ENCODE measurements at regions not wholly inside any gene's neighbourhood (a gene's known extent, or its start where the extent isn't known, plus 50 kb on each side); places are given as distances from the start of the nearest gene placed in this dataset.
"Not testable (repeated sequence)": the region's sequence is repeated elsewhere in the genome, so short reads cannot be mapped to it uniquely, and the experiment has no call there.

DNA sequence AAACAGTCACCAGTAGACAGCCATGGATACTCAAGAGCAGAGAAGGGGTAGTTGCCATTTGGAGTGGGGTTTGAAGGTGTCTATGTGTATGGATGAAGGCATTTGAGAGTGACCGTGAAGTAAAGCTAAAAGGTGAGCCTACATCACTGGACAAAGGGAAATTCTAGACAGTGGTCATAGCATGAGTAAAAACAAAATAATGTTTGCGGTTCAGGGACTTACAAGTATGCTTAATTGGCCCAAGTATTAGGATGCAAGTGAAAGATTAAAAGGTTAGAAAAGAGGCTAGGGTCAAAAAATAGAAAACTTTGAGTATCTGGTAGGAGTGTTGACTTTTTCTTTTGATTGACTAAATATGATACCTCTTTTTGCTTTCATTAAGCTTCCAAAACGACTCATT lies 238.1 kb upstream of the SLC8A1 start:
- no peak for DNase-seq (ENCODE audit: low read depth in 2 of 2)

DNA sequence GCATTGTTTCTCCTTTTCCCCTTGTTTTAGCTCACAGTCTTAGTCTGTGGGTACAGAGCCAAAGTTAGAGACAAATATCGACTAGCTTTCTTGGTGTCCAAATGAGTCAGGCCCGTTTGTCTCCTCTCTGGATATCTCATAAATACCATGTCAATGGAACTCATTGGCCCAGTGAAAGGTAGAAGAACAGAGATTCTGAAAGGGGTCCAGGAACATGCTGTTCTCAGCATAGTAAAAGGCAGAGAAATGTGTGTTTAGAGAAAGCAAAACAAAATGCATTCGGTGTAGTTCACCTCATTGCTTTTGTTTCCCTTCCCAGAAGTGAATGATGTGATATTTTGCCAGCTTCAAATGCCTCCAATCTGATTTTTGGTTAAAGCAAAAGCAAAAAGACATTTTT lies 238.6 kb upstream of the SLC8A1 start:
- no peak for DNase-seq (ENCODE audit: low read depth in 2 of 2)

- no peak for DNase-seq (ENCODE audit: low read depth in 2 of 2)
Measured at GRCh38 chr2:40700231-40700954, 248.5 kb upstream of the SLC8A1 start.

- DNase-seq (ENCODE audit: low read depth in 2 of 2) = not testable (repeated sequence)
Measured at GRCh38 chr2:40712197-40712894, 260.5 kb upstream of the SLC8A1 start.

DNA sequence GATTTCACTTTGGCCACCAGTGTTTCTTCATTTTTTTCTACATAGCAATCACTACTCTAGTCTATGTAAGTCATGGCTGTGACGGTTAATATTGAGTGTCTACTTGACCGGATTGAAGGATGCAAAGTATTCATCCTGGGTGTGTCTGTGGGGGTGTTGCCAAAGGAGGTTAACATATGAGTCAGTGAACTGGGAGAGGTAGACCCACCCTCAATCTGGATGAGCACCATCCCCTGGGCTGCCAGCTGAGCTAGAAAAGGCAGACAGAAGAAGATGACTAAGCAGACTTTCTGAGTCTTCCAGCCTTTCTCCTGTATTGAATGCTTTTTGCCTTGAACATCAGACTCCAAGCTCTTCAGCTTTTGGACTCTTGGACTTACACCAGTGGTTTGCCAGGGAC lies 265.0 kb upstream of the SLC8A1 start:
- DNase-seq (ENCODE audit: low read depth in 2 of 2) = no peak

GRCh38 chr2:40719414-40719813 lies 267.5 kb upstream of the SLC8A1 start:
- DNase-seq (ENCODE audit: low read depth in 2 of 2) = no peak

DNA sequence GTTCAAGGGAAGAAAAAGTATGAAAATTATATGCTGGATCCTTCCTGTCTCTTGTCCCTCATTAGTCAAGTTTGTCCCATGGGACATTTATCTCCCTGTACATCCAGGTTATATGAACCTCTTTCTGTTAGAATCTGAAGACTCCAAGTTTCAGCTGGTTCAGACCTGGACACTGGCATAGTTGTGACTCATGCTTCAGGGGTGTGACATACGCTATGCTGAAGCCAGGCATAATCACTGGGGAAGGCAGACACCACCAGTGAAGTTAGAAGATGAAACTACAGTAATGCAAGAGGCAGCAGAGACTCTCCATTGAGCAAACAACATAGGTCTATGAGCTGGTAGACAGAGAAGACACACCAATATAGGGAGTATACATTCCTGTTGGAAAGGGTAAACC lies 269.7 kb upstream of the SLC8A1 start:
- DNase-seq (ENCODE audit: low read depth in 2 of 2) = no peak

GRCh38 chr2:40723194-40723593 lies 271.3 kb upstream of the SLC8A1 start:
- DNase-seq (ENCODE audit: low read depth in 2 of 2) = no peak

DNA sequence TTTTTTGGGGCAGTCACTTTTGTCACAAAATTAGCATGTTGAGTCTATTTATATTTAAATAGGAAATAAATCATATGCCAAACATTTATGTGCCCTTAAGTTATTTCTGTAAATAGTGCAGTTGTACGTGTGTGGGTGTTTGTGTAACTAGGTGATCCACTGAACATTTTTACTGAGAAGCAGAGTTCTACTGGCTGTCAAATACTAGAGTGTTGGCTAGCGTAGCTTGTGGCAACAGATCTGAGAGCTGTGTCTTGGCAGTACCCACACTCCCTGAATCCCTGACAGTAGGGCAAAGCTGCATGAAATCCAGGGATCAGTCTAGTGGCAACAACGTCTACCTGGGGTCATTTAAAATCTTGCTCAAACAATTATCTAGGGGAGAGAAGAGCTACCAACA lies 273.1 kb upstream of the SLC8A1 start:
- DNase-seq (ENCODE audit: low read depth in 2 of 2) = no peak

- DNase-seq (ENCODE audit: low read depth in 2 of 2) = no peak
Measured at GRCh38 chr2:40725950-40726349, 274.1 kb upstream of the SLC8A1 start.

GRCh38 chr2:40734797-40735196 lies 282.9 kb upstream of the SLC8A1 start:
- no peak for DNase-seq (ENCODE audit: low read depth in 2 of 2)

DNA sequence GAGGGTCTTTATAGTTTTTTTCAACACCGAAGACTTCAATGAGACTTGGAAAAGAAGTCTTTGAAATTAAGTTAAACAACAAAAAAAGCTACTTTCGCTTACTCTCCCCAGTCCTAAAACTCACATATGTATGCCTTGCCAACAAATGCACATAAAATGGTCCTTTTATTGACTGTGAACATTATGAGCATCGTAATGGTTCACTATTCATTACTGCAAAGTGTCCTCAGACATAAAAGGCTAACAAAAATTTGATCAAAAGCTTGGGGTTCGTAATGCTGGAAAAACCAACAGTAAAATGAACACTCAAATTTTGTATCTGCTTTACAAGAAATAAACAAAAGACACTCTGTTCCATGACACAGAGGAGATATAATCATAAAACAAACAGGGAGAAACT lies 285.3 kb upstream of the SLC8A1 start:
- DNase-seq (ENCODE audit: low read depth in 2 of 2) = no peak

- DNase-seq (ENCODE audit: low read depth in 2 of 2) = no peak
Measured at GRCh38 chr2:40740419-40740818, 288.5 kb upstream of the SLC8A1 start.

DNA sequence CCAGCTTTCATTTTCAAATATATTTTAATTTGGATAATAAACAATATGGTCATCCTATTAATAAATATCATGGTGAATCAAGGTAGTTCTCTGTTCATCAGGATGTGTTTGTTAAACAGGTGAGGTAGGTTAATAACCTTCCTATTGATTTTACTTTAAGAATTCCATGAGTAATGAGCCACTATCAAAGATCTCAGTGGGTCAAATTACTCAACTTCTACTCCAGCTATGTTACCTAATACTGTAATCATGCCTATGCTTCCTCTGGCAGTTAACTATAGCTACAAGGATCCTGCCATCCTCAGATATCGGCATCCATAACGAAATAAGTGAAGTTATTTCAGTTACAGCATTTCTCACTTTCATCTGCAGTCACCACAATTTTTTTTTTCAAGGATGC lies 289.6 kb upstream of the SLC8A1 start:
- no peak for DNase-seq (ENCODE audit: low read depth in 2 of 2)

DNA sequence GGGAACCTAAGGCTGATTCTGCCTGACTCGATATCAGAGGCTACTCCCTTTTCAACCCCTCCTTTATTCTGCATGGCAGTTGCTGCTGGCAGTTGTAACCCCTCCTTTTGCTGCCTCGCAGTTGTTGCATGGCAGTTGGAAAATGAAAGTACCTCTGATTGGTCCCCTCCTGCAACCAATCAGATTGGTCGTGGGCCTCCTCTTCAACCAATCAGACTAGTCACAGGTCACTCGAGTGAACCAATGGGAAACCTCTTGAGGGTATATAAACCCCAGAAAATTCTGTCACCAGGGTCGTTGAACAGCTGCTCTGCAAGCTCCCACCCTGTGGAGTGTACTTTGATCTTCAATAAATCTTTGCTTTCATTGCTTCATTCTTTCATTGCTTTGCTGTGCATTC lies 294.3 kb upstream of the SLC8A1 start:
- no peak for DNase-seq (ENCODE audit: low read depth in 2 of 2)

DNA sequence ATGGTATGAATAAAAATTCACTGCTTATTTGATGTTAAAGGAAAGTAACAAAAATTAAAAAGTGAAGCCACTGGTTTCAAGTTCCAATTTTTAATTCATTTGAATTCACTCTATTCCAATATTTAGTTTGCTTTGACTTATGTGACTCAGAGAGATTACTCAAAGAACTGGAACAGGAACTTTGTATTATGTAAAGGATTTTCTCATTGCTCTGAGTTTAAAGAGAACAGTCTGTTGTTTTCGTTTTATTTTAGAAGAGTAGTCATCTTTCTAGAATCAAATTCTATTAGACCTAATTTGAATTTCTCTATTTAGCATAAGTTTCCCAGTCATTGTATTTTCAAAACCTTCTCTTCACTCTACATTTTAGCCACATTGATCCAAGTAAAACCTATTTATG lies 300.1 kb upstream of the SLC8A1 start:
- DNase-seq (ENCODE audit: low read depth in 2 of 2) = no peak

GRCh38 chr2:40752796-40753195 lies 300.9 kb upstream of the SLC8A1 start:
- DNase-seq (ENCODE audit: low read depth in 2 of 2) = no peak

DNA sequence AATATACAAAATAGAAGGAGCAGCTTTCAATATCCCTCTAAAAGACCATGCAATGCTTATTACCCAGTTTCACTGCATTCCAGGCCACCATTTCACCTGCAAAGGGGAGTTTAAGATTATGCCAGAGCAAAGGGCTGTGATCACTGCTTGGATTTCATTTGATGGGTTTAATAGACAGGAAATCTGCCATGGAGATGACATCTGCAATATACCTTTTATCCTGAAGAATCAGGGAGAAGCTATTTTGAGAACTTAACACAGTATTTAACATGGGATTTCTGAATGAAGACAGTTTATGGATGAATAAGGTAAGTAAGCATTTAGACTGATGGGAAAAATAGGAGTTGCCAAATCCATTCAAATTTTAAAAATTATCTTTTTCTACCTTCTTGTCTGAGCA lies 303.0 kb upstream of the SLC8A1 start:
- no peak for DNase-seq (ENCODE audit: low read depth in 2 of 2)

- no peak for DNase-seq (ENCODE audit: low read depth in 2 of 2)
Measured at GRCh38 chr2:40758401-40759155, 306.7 kb upstream of the SLC8A1 start.

GRCh38 chr2:40760071-40760666 lies 308.3 kb upstream of the SLC8A1 start:
- no peak for DNase-seq (ENCODE audit: low read depth in 2 of 2)

- no peak for DNase-seq (ENCODE audit: low read depth in 2 of 2)
Measured at GRCh38 chr2:40773291-40773690, 321.4 kb upstream of the SLC8A1 start.

GRCh38 chr2:40783704-40784103 lies 331.8 kb upstream of the SLC8A1 start:
- DNase-seq (ENCODE audit: low read depth in 2 of 2) = no peak

- no peak for DNase-seq (ENCODE audit: low read depth in 2 of 2)
Measured at GRCh38 chr2:40786636-40787035, 334.7 kb upstream of the SLC8A1 start.
